OCI-LY3 (cell line): ENCODE measurements at regions not wholly inside any gene's neighbourhood (a gene's known extent, or its start where the extent isn't known, plus 50 kb on each side); places are given as distances from the start of the nearest gene placed in this dataset.

ENCODE experiments used
- H2AFZ ChIP-seq: fragments of 200-600, 300-600 bp; shearing (Covaris generic); 2 replicates; pipeline ENCODE4 v1.6.0; 2014; ENCODE audit warnings: antibody characterized with exemption, low read depth, low read length
- H3K27ac ChIP-seq: fragments of 200-600, 300-600 bp; sonication (generic); 2 replicates; pipeline ENCODE4 v1.5.1; 2014; ENCODE audit warnings: mild to moderate bottlenecking, low read length, moderate library complexity, mixed read lengths
- H3K27me3 ChIP-seq: fragments of 200-600, 300-600 bp; sonication (generic); 2 replicates; pipeline ENCODE4 v1.6.1; 2014; ENCODE audit warnings: low read depth, low read length, mixed read lengths
- H3K36me3 ChIP-seq: fragments of 200-600, 300-600 bp; sonication (generic); replicated peaks from 2 replicates; pipeline ENCODE3; 2014; ENCODE audit warnings: low read depth, low read length, mixed read lengths
- H3K4me1 ChIP-seq: fragments of 300-600, 200-600 bp; sonication (generic); 2 replicates; pipeline ENCODE4 v1.6.1; 2014; ENCODE audit warnings: low read length, mixed read lengths
- H3K4me2 ChIP-seq: fragments of 200-600, 300-600 bp; sonication (generic); 2 replicates; pipeline ENCODE4 v1.6.1; 2014; ENCODE audit warnings: low read length, mixed read lengths
- H3K4me3 ChIP-seq: fragments of 300-600, 200-600 bp; sonication (generic); 2 replicates; pipeline ENCODE4 v1.5.1; 2014; ENCODE audit warnings: antibody characterized with exemption, mild to moderate bottlenecking, low read length, moderate library complexity
- H3K79me2 ChIP-seq: fragments of 300-600, 200-600 bp; shearing (Covaris generic); 2 replicates; pipeline ENCODE4 v1.6.1; 2014; ENCODE audit warnings: mild to moderate bottlenecking, low read length, mixed read lengths
- H3K9ac ChIP-seq: fragments of 300-600, 200-600 bp; shearing (Covaris generic); 2 replicates; pipeline ENCODE4 v1.6.0; 2014; ENCODE audit warnings: mild to moderate bottlenecking, low read length, moderate library complexity
- H3K9me3 ChIP-seq: fragments of 200-600, 300-600 bp; shearing (Covaris generic); 2 replicates; pipeline ENCODE4 v1.6.1; 2014; ENCODE audit warnings: low read length, mixed read lengths; ENCODE audit not compliant: insufficient read depth
- H4K20me1 ChIP-seq: fragments of 200-600, 300-600 bp; sonication (generic); 2 replicates; pipeline ENCODE4 v1.6.1; 2016; ENCODE audit warnings: low read length, mixed read lengths; ENCODE audit not compliant: insufficient read depth
- EZH2phosphoT487 ChIP-seq: fragments of 200-600 bp; shearing (Covaris generic); IDR thresholded peaks from 2 replicates; pipeline ENCODE4 v1.6.1; 2018; ENCODE audit warnings: antibody characterized with exemption, mixed run types, low read depth
- TF ChIP-seq, protein P1 (sequence below): fragments of 200-600, 300-600 bp; sonication (generic); IDR thresholded peaks from 2 replicates; pipeline ENCODE4 v1.5.1; 2014; ENCODE audit warnings: antibody characterized with exemption, low read length, low read depth

DNA sequence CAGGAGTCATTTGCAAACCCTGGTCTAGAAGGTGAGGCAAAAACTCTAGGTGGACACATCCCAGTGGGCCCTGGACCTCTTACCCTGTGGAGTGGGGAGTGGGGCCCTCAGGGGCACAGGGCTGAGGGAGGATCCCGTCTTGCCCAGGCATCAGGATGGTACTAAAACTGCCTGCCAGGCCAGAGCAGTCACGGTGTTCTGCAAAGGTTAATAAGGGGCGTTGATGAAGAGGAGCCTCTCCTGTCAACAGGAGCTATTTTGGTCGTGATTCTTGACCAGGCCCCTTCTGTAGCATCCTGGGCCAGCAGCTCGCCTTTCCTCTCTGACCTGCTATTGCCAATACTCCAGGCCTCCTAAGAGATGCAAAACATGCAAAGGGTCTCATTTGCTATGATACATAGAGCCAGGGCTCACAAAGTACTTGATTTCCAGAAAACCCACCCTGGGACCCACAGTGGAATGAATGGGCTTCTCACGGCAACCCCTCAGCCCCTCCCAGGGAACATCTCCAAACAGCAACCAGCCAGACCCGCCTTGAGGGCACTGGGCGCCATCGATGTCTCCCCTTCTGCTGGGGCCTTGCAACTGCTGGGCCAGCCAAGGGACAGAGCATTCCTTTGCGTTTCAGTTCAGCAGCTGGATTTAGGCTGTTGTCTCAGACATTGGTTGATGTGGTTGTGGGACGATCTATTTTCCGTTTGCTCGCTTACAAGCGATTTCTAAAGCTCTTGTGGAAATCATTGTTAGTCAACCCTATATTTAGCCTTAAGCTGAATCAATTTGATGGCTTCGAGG, 111.1 kb downstream of the PDCL3 start:
- H3K9me3 ChIP-seq, result no peaks in the 10 kb centered on the region
- TF ChIP-seq, protein P1, sequence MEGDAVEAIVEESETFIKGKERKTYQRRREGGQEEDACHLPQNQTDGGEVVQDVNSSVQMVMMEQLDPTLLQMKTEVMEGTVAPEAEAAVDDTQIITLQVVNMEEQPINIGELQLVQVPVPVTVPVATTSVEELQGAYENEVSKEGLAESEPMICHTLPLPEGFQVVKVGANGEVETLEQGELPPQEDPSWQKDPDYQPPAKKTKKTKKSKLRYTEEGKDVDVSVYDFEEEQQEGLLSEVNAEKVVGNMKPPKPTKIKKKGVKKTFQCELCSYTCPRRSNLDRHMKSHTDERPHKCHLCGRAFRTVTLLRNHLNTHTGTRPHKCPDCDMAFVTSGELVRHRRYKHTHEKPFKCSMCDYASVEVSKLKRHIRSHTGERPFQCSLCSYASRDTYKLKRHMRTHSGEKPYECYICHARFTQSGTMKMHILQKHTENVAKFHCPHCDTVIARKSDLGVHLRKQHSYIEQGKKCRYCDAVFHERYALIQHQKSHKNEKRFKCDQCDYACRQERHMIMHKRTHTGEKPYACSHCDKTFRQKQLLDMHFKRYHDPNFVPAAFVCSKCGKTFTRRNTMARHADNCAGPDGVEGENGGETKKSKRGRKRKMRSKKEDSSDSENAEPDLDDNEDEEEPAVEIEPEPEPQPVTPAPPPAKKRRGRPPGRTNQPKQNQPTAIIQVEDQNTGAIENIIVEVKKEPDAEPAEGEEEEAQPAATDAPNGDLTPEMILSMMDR, result no peak
- no peak for TF ChIP-seq EZH2phosphoT487
- H3K4me3 ChIP-seq, result no peak overlapping the region
- H2AFZ ChIP-seq, result no peak overlapping the region
- peaks cover 6% of the 10 kb centered on the region; the same call in 1 of the 2 replicates for H3K27me3 ChIP-seq
- H3K4me1 ChIP-seq, result no peaks in the 10 kb centered on the region
- H3K36me3 ChIP-seq, result no peaks in the 10 kb centered on the region
- H3K9ac ChIP-seq, result no peak overlapping the region
- no peak overlapping the region for H3K4me2 ChIP-seq
- no peak overlapping the region for H3K27ac ChIP-seq
- no peaks in the 10 kb centered on the region for H4K20me1 ChIP-seq
- H3K79me2 ChIP-seq, result no peaks in the 10 kb centered on the region

DNA sequence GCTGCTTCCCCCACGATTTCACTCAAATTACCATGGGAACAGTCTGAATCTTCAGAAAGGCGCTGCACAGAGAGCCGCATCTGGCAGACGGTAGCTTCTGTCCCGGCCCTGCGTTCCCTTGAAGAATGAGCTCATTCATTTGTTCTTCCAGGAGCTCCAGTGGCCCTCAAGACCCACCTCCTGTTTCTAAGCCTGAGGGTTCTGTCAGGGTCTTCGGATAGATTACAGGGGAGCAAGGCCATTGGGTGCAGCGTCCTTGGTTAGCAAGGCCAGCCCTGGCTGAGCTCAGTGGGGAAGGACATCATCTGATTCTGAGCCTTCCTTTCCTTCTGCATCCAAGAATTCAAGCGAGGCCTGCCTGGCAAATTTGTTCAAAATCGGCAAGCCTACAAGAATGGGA, 111.9 kb downstream of the PDCL3 start:
- no peaks in the 10 kb centered on the region for H3K36me3 ChIP-seq
- H3K79me2 ChIP-seq, result no peaks in the 10 kb centered on the region
- no peak for TF ChIP-seq EZH2phosphoT487
- TF ChIP-seq, protein P1, result no peak
- H3K4me2 ChIP-seq, result no peak overlapping the region
- no peaks in the 10 kb centered on the region for H4K20me1 ChIP-seq
- no peak overlapping the region for H3K4me3 ChIP-seq
- H2AFZ ChIP-seq, result no peak overlapping the region
- 0 out of 2 replicates have a peak, but pooled peaks cover 2% of the 10 kb centered on the region for H3K27me3 ChIP-seq
- no peak overlapping the region for H3K9ac ChIP-seq
- no peaks in the 10 kb centered on the region for H3K9me3 ChIP-seq
- no peaks in the 10 kb centered on the region for H3K4me1 ChIP-seq
- H3K27ac ChIP-seq, result no peak overlapping the region

DNA sequence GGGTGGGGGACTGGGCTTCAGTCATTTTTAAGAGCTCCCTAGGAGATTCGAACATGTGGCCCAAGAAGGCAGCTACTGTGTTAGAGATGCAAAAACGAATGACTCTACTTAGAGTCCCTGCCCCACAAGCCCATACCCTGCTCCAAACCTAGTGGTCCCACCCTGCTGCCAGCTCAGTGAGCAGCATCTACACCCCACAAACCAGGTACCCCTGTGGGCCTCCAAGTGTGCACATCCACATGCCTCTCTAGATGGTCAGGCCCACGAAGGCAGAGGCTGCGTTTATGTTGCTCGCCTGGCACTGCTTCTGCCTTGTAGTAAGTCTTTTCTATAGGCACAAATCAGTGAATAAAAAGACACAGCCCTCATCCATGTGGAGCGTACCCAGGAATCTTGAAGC, 112.6 kb downstream of the PDCL3 start:
- no peak overlapping the region for H3K4me3 ChIP-seq
- H3K79me2 ChIP-seq, result no peaks in the 10 kb centered on the region
- no peak overlapping the region for H3K9ac ChIP-seq
- H3K4me2 ChIP-seq, result no peak overlapping the region
- no peak overlapping the region for H2AFZ ChIP-seq
- no peak overlapping the region for H3K27ac ChIP-seq
- H3K4me1 ChIP-seq, result no peaks in the 10 kb centered on the region
- no peaks in the 10 kb centered on the region for H3K27me3 ChIP-seq
- TF ChIP-seq EZH2phosphoT487, result no peak
- TF ChIP-seq, protein P1, result no peak
- no peaks in the 10 kb centered on the region for H3K9me3 ChIP-seq
- no peaks in the 10 kb centered on the region for H3K36me3 ChIP-seq
- H4K20me1 ChIP-seq, result no peaks in the 10 kb centered on the region

DNA sequence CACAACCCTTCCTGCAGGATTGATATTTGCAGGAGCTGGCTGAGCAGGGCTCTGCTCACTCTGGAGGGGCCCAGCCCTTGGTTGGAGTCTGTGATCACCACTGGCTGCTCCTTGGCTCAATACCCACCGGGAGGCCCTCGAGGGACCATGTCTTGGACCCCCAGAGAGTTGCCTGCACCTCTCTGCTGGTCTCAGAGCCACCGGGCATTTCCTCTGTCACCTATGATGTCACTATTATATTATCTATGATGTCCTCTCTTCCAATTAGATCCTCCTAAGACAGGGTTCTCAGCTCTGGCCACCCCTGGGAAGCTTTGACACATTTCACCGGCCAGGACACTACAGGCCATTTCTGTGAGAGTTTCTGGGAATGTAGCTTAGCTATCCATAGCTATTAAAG, 113.1 kb downstream of the PDCL3 start:
- Histone ChIP-seq H2AFZ (no peak overlapping the region), H3K79me2 (no peaks in the 10 kb centered on the region), H3K4me2 (no peak overlapping the region), H3K9me3 (no peaks in the 10 kb centered on the region), H4K20me1 (no peaks in the 10 kb centered on the region), H3K27me3 (no peaks in the 10 kb centered on the region), H3K4me3 (no peak overlapping the region), H3K27ac (no peak overlapping the region), H3K4me1 (no peaks in the 10 kb centered on the region), H3K9ac (no peak overlapping the region), H3K36me3 (no peaks in the 10 kb centered on the region)
- TF ChIP-seq EZH2phosphoT487, result no peak
- TF ChIP-seq, protein P1, result no peak
